Stimulated activated CD4-positive, alpha-beta T cell treated with anti-CD3 and anti-CD28 coated beads, Interleukin-1b, Interleukin-23, amount 100 ng/mL, for 24 hours (primary cell): ENCODE measurements at regions not wholly inside any gene's neighbourhood (a gene's known extent, or its start where the extent isn't known, plus 50 kb on each side); places are given as distances from the start of the nearest gene placed in this dataset.

Source experiments
- DNase-seq, 4 experiments: peaks; one replicate each; pipeline ENCODE4 v3.0.0-alpha.2; 2020; ENCODE audit warnings: low read depth in 4 of 4, low spot score in 1 of 4

- DNase-seq, result no peak
These were observed 299.0 kb upstream of the MSX2 start for GRCh38 chr5:174425271-174425963.

DNA sequence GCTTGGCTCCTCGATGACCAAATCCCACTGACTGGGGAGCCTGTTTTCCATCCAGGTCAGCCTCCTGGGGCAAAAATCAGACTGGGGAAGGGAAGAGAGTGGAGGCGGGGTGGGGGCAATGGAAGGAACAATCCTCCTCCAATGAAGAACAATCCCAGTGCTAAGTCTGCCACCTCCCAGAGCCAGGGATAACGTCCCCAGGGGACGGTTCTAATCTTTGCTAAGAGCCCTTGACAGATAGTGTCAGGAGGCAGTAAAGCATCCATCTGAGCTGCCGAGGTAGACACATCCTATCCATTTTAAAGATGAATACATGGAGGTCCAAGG, 298.5 kb upstream of the MSX2 start:
- no peak for DNase-seq

GRCh38 chr5:174426388-174426787, 298.0 kb upstream of the MSX2 start:
- DNase-seq, result no peak

DNA sequence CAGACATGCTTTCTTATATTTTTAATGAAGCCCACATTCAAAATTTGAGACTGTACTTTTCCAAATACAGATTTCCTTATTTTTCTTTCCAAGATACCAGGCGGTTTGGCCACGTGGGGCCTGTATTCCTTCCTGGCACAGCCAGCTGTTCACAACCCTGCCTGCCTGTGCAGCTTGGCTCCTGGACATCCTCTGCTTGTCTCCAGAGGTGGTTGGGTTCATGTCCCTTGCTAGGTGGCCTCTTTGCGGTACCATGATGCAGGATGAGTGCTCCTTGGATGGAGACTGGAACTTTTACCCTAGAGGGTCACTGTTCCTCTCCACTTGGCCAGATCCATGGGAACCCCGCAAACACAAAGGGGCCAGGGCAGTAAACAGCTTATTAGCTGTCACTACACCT, 297.5 kb upstream of the MSX2 start:
- DNase-seq, result no peak

GRCh38 chr5:174427304-174427703, 297.1 kb upstream of the MSX2 start:
- DNase-seq, result no peak

DNA sequence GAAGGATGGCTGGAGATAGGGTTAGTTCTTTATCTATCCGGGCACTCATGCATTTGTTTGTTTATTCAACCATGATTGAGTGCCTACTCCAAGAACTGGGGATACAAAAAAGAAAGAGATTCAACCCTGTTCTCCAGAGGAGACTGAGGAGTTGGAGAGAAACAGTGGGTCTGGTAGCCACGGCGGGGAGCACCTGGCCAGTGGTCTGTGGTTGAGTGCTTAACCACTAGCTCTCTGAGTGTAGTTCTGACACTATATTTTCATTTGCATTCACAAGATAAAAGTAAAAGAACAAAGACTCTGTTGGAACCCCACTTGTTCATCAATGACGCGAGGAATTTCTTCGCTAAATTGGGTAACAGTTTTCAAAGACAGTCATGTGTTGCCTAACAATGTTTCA, 295.5 kb upstream of the MSX2 start:
- no peak for DNase-seq

DNA sequence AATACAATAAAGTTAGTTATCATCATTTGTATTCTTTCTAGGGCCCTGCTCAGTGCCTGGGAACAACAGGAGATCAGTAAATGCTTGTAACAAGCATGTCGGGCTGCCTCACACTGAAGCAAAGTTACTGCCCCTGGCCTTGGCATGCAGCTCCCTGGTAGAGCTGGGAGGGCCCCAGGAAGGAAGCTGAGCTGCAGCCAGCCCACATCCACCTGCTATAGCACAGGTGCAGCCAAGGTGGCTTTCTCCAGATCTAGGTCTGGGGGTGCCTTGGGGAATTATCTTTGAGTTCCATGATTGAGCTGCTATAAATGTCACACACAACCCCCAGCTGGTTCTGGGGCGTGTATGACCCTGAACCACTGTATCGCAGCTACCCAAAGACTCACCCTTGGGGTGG, 293.4 kb upstream of the MSX2 start:
- DNase-seq, result no peak

DNA sequence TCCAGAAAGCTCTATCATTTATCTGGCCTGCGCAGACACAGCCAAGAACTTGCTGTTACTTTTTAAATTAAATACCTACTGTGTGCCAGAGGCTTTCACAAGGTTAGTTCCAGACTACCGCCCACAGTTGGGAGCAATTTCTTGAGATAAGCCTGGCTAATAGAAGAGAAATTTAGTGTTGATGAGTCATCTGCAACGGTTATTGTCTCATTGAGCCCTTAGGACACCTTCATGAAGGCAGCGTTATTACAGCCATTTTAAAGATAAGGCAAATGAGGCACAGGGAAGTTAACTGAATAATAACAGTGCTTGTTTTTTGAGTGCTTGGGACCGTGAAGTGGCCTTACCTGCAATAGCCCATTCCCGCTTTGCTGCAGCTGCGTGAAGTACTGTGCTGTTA, 292.9 kb upstream of the MSX2 start:
- DNase-seq, result no peak

GRCh38 chr5:174433098-174433497, 291.3 kb upstream of the MSX2 start:
- DNase-seq, result no peak

DNA sequence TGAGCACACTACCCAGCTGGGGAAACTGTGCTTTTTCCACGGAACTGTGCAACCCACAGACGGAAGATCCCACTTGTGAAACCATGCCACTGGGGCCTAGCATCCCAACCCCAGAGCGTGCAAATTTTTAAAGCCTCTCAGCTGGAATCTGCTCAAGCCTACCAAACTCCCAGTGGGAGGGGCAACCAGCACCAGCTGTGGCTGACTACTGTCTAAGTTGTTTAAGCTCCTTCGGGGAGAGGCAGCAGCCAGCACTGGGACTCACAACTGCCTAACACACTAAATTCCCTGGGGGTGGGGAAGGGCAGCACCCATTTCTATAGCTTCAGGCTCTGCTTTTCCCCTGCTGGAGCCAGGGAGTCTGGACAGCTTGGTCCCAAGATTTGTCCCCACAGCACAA, 287.6 kb upstream of the MSX2 start:
- DNase-seq, result no peak

GRCh38 chr5:174444479-174445188, 279.7 kb upstream of the MSX2 start:
- no peak for DNase-seq

- no peak for DNase-seq
These were observed 277.9 kb upstream of the MSX2 start for GRCh38 chr5:174446446-174446845.

DNA sequence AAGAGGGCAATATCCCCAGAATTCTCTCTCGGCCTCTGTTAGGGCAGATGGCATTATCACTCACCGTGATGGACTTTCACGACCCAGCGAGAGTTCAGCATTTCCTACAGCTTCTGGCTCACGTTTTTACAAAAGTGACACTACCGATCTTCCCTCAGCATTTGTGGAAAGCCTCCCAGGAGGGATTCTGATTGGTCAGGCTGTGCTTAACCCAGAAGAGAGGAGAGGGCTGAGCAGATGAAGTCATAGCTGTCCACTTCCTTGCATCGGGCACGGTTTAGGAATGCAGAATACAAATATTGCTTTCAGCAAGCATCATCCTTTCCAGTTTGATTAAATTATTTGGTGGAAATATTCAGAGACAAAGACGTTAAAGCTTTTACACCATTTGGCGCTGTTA, 277.4 kb upstream of the MSX2 start:
- no peak for DNase-seq

DNA sequence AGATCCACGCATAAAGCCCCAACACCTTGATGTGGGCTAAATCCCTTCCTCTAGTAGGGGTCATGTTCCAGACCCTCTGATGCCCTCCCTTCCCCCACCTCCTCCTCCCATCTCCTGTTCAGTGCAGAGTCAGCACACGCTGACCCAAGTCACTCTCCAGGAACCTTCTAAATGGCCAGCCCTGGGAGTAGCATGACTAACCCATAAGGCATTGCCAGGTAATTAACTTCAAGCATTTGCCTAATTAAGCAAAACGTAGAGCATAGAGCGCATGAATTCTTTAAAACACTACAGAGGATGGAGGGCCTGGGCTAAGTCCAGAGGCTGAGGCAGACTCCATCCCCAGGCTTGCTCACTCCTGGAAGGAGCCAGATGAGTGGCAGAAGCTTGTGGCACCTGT, 276.3 kb upstream of the MSX2 start:
- DNase-seq, result no peak

- DNase-seq, result no peak
These were observed 275.7 kb upstream of the MSX2 start for GRCh38 chr5:174448662-174449061.

DNA sequence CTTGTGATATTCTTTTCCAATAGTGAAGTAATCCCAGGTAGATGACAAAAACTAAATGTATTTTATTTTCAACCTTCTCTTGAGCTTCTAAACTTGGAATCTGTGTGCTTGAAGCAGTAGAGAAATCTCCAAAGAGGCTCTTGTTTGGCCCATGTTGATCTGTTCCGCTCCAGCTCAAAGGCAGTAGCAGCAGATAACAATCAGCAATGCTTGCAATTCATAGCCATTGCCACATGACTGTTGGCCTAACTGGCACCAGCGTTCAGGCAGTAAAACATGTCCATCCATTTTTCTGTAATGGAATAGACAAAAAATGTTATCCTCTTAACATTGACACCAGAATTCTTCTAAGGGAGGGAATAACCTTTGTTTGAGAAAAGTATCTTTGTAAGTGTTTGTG, 270.7 kb upstream of the MSX2 start:
- no peak for DNase-seq

GRCh38 chr5:174454464-174454863, 269.9 kb upstream of the MSX2 start:
- no peak for DNase-seq

DNA sequence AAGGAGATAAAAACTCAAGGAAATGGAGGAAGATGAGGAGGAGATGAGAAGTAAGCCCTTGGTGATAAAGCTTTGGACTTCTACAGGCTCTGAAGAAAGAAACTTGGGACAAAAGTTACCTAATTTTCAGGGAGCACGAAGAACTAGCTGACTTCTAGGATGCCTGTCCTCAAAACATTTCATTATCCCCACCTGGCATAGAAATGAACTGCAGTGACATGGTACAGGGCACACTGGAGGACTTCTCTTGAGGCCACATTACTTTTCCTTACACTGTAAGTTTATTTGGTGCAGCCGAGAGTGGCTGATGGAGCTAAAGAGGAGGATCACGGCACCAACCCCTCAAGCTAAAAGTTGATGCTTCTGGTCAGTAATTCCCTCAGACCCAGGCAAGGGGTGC, 269.5 kb upstream of the MSX2 start:
- no peak for DNase-seq

GRCh38 chr5:174455301-174455700, 269.1 kb upstream of the MSX2 start:
- no peak for DNase-seq

GRCh38 chr5:174457141-174457678, 267.2 kb upstream of the MSX2 start:
- DNase-seq, result no peak

DNA sequence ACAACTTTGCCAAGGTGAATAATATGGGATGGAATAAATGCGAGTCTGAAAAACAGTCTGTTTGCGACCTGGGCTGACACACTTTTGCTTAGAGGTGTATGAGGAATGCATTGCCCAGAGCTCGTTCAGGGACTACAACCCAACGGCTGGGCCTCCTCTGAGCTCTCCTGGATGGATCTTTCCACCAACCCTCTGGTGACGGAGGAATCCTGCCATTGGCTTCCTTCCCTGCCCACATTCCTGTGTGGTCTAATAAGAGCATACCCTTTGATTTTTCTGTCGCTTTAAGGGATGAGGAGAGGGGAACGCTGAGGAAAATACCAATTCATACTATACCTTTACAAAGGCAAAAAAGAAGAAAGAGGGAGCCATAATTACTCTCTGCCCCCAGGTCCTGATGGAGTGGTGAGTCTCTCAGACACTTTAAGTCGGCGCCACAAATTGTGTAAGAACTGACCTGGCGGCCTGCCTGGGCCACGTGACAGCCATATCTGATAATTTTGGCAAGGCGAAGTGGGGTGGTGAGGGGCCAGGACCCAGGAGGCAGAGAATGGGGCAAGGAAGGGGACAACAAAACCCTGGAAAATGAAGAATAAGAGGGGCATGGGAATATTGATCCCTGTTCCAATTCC, 265.2 kb upstream of the MSX2 start:
- DNase-seq, result no peak

DNA sequence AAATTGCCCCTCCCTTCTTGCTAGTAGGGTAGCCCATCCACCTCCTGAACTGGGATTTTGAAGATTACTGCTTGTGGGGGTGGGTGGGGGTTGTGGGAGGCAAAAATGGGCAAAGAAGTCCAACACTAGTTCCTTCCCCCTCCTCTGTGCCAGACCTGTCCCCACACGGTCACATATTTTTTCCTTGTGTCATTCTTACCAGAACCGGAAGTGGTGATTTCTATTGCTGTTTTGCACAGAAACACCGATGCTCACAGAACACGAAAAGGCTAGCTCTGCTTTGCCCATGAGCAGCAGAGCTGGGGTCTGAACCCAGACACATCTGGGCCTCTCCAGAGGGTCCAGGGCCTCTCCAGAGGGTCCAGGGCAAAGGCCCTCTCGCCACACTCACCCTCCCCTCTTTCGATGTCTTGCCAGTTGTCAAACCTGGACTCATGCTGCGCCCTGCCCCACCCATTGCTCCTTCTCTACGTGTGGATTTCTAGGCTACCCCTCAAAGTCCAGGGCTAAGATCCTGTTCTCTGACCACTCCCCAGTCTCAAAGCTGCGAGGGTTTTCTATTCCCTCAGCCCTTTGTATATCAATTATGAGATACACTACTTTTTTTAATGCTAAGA, 264.4 kb upstream of the MSX2 start:
- DNase-seq, result no peak
